ENCODE measurements at regions not wholly inside any gene's neighbourhood (a gene's known extent, or its start where the extent isn't known, plus 50 kb on each side); places are given as distances from the start of the nearest gene placed in this dataset.

DNA sequence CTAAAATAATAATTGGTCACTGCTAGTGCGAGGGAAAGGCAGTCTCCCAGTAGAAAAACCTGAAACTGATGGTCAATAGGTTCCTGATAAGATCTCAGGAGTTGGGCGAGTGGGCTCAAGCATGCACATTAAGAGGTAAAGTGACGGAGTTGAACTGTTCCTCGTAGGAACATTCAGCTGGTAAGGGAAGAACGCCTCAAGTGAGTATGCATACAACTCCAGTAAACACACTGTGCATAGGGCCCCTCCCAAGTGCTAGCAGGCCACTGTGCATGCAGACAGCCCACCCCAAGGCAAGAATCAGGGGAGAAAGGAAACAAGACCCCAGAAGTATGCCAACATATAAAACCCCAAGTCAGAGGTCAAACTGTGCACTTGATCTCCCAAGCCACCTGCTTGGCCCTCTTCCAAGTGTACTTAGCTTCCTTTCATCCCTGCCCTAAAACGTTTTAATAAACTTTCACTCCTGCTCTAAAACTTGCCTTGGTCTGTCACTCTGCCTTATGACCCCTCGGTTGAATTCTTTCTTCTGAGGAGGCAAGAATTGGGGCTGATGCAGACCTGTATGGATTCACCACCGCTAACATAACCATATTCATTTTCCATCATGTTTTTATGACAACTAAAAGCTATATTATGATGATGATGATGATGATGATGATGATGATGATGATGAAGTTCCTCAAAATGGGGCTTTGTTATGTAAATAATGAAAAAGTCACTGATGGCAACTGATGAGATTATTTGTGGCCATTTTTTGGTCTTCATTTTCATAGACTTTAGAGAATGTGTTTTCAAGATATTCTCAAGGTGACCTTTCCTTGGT lies 118.0 kb upstream of the RAB27B start:
- no peak for TF ChIP-seq POLR2AphosphoS5 (IDR thresholded peaks at IDR 0.05)
- TF ChIP-seq, protein P1, sequence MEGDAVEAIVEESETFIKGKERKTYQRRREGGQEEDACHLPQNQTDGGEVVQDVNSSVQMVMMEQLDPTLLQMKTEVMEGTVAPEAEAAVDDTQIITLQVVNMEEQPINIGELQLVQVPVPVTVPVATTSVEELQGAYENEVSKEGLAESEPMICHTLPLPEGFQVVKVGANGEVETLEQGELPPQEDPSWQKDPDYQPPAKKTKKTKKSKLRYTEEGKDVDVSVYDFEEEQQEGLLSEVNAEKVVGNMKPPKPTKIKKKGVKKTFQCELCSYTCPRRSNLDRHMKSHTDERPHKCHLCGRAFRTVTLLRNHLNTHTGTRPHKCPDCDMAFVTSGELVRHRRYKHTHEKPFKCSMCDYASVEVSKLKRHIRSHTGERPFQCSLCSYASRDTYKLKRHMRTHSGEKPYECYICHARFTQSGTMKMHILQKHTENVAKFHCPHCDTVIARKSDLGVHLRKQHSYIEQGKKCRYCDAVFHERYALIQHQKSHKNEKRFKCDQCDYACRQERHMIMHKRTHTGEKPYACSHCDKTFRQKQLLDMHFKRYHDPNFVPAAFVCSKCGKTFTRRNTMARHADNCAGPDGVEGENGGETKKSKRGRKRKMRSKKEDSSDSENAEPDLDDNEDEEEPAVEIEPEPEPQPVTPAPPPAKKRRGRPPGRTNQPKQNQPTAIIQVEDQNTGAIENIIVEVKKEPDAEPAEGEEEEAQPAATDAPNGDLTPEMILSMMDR (IDR thresholded peaks at IDR 0.05 in 8 of 11, conservative IDR thresholded peaks at IDR 0.05 in 3 of 11) = no peak
